Loucy (cell line): ENCODE measurements at regions not wholly inside any gene's neighbourhood (a gene's known extent, or its start where the extent isn't known, plus 50 kb on each side); places are given as distances from the start of the nearest gene placed in this dataset.

Experiments used
- H2AFZ ChIP-seq: fragments of 200-600 bp; sonication (generic); 2 replicates; pipeline ENCODE4 v1.6.0; 2016; ENCODE audit warnings: antibody characterized with exemption, mild to moderate bottlenecking, low read length, moderate library complexity
- H3F3A ChIP-seq: fragments of 200-600 bp; 2 replicates; pipeline ENCODE4 v1.6.0; 2016; ENCODE audit warnings: antibody characterized with exemption, low read depth, mild to moderate bottlenecking
- H3K27me3 ChIP-seq: fragments of 200-600 bp; sonication (generic); 2 replicates; pipeline ENCODE4 v1.6.1; 2014; ENCODE audit warnings: low read length, mild to moderate bottlenecking; ENCODE audit not compliant: insufficient read depth, poor library complexity, severe bottlenecking
- H3K36me3 ChIP-seq: fragments of 200-600 bp; sonication (generic); 2 replicates; pipeline ENCODE4 v1.6.1; 2016; ENCODE audit warnings: low read length; ENCODE audit not compliant: insufficient read depth
- H3K4me1 ChIP-seq: fragments of 200-600 bp; sonication (generic); 2 replicates; pipeline ENCODE4 v1.5.1; 2014; ENCODE audit warnings: low read length, mild to moderate bottlenecking; ENCODE audit not compliant: insufficient read depth, poor library complexity, severe bottlenecking
- H3K4me2 ChIP-seq: fragments of 200-600 bp; sonication (generic); 2 replicates; pipeline ENCODE4 v1.6.0; 2014; ENCODE audit warnings: antibody characterized with exemption, low read length, low read depth, mild to moderate bottlenecking; ENCODE audit not compliant: poor library complexity, severe bottlenecking
- H3K4me3 ChIP-seq: fragments of 200-600 bp; sonication (generic); 2 replicates; pipeline ENCODE4 v1.5.1; 2014; ENCODE audit warnings: low read length, mild to moderate bottlenecking, mixed read lengths; ENCODE audit not compliant: poor library complexity, severe bottlenecking
- H3K79me2 ChIP-seq: fragments of 200-600 bp; sonication (generic); 2 replicates; pipeline ENCODE4 v1.6.1; 2014; ENCODE audit warnings: low read length; ENCODE audit not compliant: insufficient read depth
- H3K9ac ChIP-seq: fragments of 200-600 bp; sonication (generic); 2 replicates; pipeline ENCODE4 v1.6.0; 2014; ENCODE audit warnings: mild to moderate bottlenecking, low read depth, low read length, moderate library complexity; ENCODE audit not compliant: poor library complexity, severe bottlenecking
- H3K9me2 ChIP-seq: fragments of 200-600 bp; sonication (generic); replicated peaks from 2 replicates; pipeline ENCODE4 v1.6.1; 2016; ENCODE audit warnings: low read depth, low read length, mixed read lengths
- H3K9me3 ChIP-seq: fragments of 200-600 bp; sonication (generic); 2 replicates; pipeline ENCODE4 v1.6.1; 2014; ENCODE audit warnings: mild to moderate bottlenecking, antibody characterized with exemption, low read length, low read depth; ENCODE audit not compliant: insufficient read depth
- H4K20me1 ChIP-seq: fragments of 200-600 bp; sonication (generic); 2 replicates; pipeline ENCODE4 v1.6.0; 2014; ENCODE audit warnings: antibody characterized with exemption, low read length, mild to moderate bottlenecking; ENCODE audit not compliant: insufficient read depth, poor library complexity, severe bottlenecking
- EZH2phosphoT487 ChIP-seq: fragments of 200-600 bp; IDR thresholded peaks from 2 replicates; pipeline ENCODE4 v1.6.1; 2018; ENCODE audit warnings: antibody characterized with exemption, mild to moderate bottlenecking, moderate library complexity, borderline replicate concordance
- TF ChIP-seq, protein P1 (sequence below): fragments of 200-600 bp; sonication (generic); conservative IDR thresholded peaks from 2 replicates; pipeline ENCODE4 v1.5.1; 2014; ENCODE audit warnings: mild to moderate bottlenecking, antibody characterized with exemption, low read length

DNA sequence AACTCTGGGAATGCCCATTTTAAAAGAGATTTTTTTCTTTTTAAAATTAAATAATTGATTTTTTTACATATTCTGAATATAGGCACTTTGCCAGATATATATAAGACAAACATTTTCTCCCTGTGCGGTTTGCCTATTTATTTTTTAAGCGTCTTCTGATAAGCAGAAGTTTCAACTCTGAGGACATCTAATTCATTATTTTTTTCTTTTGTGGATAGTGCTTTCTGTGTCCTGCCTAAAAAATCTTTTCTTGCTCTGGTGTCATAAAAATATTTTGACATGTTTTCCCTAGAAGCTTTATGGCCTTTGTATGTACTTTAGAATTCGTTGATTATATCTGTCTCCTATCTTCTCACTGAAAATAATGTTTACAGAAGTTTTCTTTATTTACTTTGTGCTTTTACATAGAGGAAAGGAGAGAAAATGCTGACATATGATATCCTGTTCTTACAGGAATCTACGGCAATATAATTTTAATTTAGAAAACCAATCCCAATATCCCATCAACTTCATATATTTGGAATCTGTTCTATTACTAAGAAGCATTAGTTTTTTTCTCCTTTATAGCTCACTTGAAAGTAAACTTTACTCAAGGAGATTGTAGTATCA, 111.9 kb upstream of the EFNA5 start:
- H3K4me3 ChIP-seq, result no peak overlapping the region
- H3K9ac ChIP-seq, result no peak overlapping the region
- no peaks in the 10 kb centered on the region for H3K79me2 ChIP-seq
- H4K20me1 ChIP-seq, result no peaks in the 10 kb centered on the region
- TF ChIP-seq EZH2phosphoT487, result no peak
- TF ChIP-seq, protein P1, sequence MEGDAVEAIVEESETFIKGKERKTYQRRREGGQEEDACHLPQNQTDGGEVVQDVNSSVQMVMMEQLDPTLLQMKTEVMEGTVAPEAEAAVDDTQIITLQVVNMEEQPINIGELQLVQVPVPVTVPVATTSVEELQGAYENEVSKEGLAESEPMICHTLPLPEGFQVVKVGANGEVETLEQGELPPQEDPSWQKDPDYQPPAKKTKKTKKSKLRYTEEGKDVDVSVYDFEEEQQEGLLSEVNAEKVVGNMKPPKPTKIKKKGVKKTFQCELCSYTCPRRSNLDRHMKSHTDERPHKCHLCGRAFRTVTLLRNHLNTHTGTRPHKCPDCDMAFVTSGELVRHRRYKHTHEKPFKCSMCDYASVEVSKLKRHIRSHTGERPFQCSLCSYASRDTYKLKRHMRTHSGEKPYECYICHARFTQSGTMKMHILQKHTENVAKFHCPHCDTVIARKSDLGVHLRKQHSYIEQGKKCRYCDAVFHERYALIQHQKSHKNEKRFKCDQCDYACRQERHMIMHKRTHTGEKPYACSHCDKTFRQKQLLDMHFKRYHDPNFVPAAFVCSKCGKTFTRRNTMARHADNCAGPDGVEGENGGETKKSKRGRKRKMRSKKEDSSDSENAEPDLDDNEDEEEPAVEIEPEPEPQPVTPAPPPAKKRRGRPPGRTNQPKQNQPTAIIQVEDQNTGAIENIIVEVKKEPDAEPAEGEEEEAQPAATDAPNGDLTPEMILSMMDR, result no peak
- H3K4me1 ChIP-seq, result no peaks in the 10 kb centered on the region
- H2AFZ ChIP-seq, result no peak overlapping the region
- no peak overlapping the region for H3K4me2 ChIP-seq
- H3F3A ChIP-seq, result no peaks in the 10 kb centered on the region
- H3K36me3 ChIP-seq, result no peaks in the 10 kb centered on the region
- no peaks in the 10 kb centered on the region for H3K9me2 ChIP-seq
- no peaks in the 10 kb centered on the region for H3K27me3 ChIP-seq
- no peaks in the 10 kb centered on the region for H3K9me3 ChIP-seq

DNA sequence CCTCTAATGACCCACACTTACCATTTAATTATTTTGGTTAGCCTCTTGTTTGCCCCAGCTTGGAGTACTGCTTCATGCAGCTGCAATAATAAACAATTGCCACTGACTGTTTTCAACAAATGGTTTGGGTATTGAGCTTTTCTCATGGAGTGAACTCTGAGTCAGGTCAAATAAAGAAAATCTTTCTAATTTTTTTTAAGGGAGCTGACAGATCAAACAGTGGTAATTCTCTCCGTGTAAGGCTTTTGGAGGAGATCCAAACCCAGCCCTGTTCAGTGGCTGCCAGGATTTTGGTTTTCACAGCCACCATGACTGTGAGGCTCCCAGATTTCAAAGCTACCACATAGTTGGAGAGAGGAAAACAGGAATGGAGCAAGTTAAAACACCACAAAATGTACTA, 110.7 kb upstream of the EFNA5 start:
- H3F3A ChIP-seq, result no peaks in the 10 kb centered on the region
- no peaks in the 10 kb centered on the region for H3K27me3 ChIP-seq
- no peaks in the 10 kb centered on the region for H3K36me3 ChIP-seq
- TF ChIP-seq, protein P1, result no peak
- TF ChIP-seq EZH2phosphoT487, result no peak
- no peak overlapping the region for H3K4me2 ChIP-seq
- H3K9me3 ChIP-seq, result no peaks in the 10 kb centered on the region
- no peaks in the 10 kb centered on the region for H3K4me1 ChIP-seq
- no peaks in the 10 kb centered on the region for H4K20me1 ChIP-seq
- no peak overlapping the region for H3K4me3 ChIP-seq
- no peaks in the 10 kb centered on the region for H3K9me2 ChIP-seq
- no peak overlapping the region for H2AFZ ChIP-seq
- H3K79me2 ChIP-seq, result no peaks in the 10 kb centered on the region
- H3K9ac ChIP-seq, result no peak overlapping the region

DNA sequence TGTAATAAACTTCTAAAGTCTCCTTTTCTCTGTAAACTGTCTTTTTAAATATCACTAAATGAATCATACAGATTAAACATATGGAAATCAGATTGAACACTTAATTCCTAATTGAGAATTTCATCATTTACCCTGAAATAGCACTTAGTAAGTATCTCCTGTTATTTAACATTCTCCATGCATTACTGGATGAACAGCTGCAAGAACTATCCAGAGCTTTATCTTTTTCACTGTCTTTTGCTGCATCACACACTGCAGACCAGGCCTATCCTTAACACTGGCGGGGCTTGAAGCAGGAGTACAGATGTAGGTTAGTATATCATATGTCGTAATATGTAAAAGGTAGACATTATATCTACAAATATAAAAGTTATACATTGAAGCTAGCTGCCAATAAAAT, 108.7 kb upstream of the EFNA5 start:
- no peaks in the 10 kb centered on the region for H4K20me1 ChIP-seq
- H3K4me2 ChIP-seq, result no peak overlapping the region
- no peaks in the 10 kb centered on the region for H3F3A ChIP-seq
- H3K9me3 ChIP-seq, result no peaks in the 10 kb centered on the region
- no peaks in the 10 kb centered on the region for H3K4me1 ChIP-seq
- H3K36me3 ChIP-seq, result no peaks in the 10 kb centered on the region
- no peak for TF ChIP-seq EZH2phosphoT487
- TF ChIP-seq, protein P1, result no peak
- no peaks in the 10 kb centered on the region for H3K9me2 ChIP-seq
- no peaks in the 10 kb centered on the region for H3K79me2 ChIP-seq
- H3K27me3 ChIP-seq, result no peaks in the 10 kb centered on the region
- H2AFZ ChIP-seq, result no peak overlapping the region
- no peak overlapping the region for H3K9ac ChIP-seq
- no peak overlapping the region for H3K4me3 ChIP-seq
